Sigmoid colon (tissue), 4 donors: ENCODE measurements at regions not wholly inside any gene's neighbourhood (a gene's known extent, or its start where the extent isn't known, plus 50 kb on each side); places are given as distances from the start of the nearest gene placed in this dataset.

Experiments
- CTCF ChIP-seq, 4 experiments: fragments of 450-650 bp in 3 of 4; fragments of 200-600 bp in 1 of 4; IDR thresholded peaks; one replicate each; pipeline ENCODE4 v1.5.1; 2016 to 2019; ENCODE audit warnings: antibody characterized with exemption in 4 of 4, mild to moderate bottlenecking in 3 of 4, moderate library complexity in 2 of 4
- POLR2AphosphoS5 ChIP-seq, 4 donors: sonication (generic); formaldehyde crosslinking; IDR thresholded peaks; one replicate each; pipeline ENCODE4 v1.6.1; 2017; ENCODE audit warnings: antibody characterized with exemption in 4 of 4

GRCh38 chr14:89572596-89573398, 155.8 kb upstream of the FOXN3 start:
- TF ChIP-seq POLR2AphosphoS5 (IDR thresholded peaks at IDR 0.05) (no peak), CTCF (IDR thresholded peaks at IDR 0.05) (no peak)
